ENCODE measurements at regions not wholly inside any gene's neighbourhood (a gene's known extent, or its start where the extent isn't known, plus 50 kb on each side); places are given as distances from the start of the nearest gene placed in this dataset.
"Not testable (repeated sequence)": the region's sequence is repeated elsewhere in the genome, so short reads cannot be mapped to it uniquely, and the experiment has no call there.

DNA sequence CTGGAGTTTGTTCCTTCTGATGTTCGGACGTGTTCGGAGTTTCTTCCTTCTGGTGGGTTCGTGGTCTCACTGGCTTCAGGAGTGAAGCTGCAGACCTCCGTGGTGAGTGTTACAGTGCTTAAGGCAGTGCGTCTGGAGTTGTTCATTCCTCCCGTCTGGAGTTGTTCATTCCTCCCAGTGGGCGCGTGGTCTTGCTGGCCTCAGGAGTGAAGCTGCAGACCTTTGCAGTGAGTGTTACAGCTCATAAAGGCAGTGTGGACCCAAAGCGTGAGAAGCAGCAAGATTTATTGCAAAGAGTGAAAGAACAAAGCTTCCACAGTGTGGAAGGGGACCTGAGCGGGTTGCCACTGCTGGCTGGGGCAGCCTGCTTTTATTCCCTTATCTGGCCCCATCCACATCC, 63.4 kb upstream of the DDHD1 start:
- TF ChIP-seq, protein P1, sequence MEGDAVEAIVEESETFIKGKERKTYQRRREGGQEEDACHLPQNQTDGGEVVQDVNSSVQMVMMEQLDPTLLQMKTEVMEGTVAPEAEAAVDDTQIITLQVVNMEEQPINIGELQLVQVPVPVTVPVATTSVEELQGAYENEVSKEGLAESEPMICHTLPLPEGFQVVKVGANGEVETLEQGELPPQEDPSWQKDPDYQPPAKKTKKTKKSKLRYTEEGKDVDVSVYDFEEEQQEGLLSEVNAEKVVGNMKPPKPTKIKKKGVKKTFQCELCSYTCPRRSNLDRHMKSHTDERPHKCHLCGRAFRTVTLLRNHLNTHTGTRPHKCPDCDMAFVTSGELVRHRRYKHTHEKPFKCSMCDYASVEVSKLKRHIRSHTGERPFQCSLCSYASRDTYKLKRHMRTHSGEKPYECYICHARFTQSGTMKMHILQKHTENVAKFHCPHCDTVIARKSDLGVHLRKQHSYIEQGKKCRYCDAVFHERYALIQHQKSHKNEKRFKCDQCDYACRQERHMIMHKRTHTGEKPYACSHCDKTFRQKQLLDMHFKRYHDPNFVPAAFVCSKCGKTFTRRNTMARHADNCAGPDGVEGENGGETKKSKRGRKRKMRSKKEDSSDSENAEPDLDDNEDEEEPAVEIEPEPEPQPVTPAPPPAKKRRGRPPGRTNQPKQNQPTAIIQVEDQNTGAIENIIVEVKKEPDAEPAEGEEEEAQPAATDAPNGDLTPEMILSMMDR (optimal IDR thresholded peaks at IDR 0.05 in 1 of 3, IDR thresholded peaks at IDR 0.05 in 1 of 3, conservative IDR thresholded peaks at IDR 0.05 in 1 of 3; ENCODE audit: extremely low read depth in 1 of 3, insufficient read depth in 2 of 3, low read length in 3 of 3), result not testable (repeated sequence)
- not testable (repeated sequence) for TF ChIP-seq EZH2 (IDR thresholded peaks at IDR 0.05; ENCODE audit: low read length)

All from keratinocyte (primary cell).